Thyroid gland (tissue), 4 donors: ENCODE measurements at regions not wholly inside any gene's neighbourhood (a gene's known extent, or its start where the extent isn't known, plus 50 kb on each side); places are given as distances from the start of the nearest gene placed in this dataset.
A peak's percentile ranks its signal among the peaks of the same experiment; 100 is the strongest.

Experiments used
- CTCF ChIP-seq, 6 experiments: fragments of 200-600 bp in 3 of 6; fragments of 450-650 bp in 3 of 6; sonication (generic) in 3 of 6; IDR thresholded peaks; one replicate each; pipeline ENCODE4 v1.5.1; 2016 to 2019; ENCODE audit warnings: antibody characterized with exemption in 6 of 6, mild to moderate bottlenecking in 2 of 6, inconsistent platforms in 1 of 6, moderate library complexity in 1 of 6
- POLR2A ChIP-seq, 2 donors: fragments of 450-650 bp; IDR thresholded peaks; one replicate each; pipeline ENCODE4 v1.6.1; 2017; ENCODE audit warnings: antibody characterized with exemption in 2 of 2, mild to moderate bottlenecking in 2 of 2, moderate library complexity in 1 of 2

GRCh38 chr9:89810431-89810830 lies 205.6 kb downstream of the GADD45G start:
- peak in 2 of 6 experiments; percentile 7 to 25 for TF ChIP-seq CTCF (IDR thresholded peaks at IDR 0.05)
- TF ChIP-seq POLR2A (IDR thresholded peaks at IDR 0.05) = no peak
